ENCODE measurements at regions not wholly inside any gene's neighbourhood (a gene's known extent, or its start where the extent isn't known, plus 50 kb on each side); places are given as distances from the start of the nearest gene placed in this dataset.

DNA sequence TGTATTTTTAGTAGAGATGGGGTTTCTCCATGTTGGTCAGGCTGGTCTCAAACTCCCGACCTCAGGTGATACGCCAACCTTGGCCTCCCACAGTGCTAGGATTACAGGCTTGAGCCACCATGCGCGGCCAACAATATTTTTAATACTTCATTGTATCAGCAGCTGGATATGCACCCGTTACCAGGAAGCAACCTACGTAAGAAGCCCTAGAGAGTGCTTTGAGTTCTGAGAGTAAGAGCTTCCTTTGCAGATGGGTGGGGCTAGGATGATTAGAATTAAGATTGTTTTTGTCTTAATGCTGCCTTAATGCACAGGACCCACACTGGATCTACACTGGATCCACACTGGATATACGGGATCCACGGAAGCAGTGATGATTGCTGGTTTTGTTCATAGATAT is 123.9 kb upstream of the ABCA1 start:
- Histone ChIP-seq H3K9me1 (replicated peaks; ENCODE audit: control insufficient read depth, extremely low read depth, insufficient read depth, low read length) (no peaks in the 10 kb centered on the region), H3K79me2 (ENCODE audit: control insufficient read depth, insufficient read depth, low read length) (no peaks in the 10 kb centered on the region), H3K4me3 (replicated peaks in 1 of 3; ENCODE audit: insufficient read depth in 1 of 3, low read depth in 1 of 3, low read length in 3 of 3) (no peak overlapping the region), H3K27ac (ENCODE audit: insufficient read depth, low read depth, low read length) (no peak overlapping the region), H3K9ac (replicated peaks; ENCODE audit: extremely low read depth, insufficient read depth, low read length) (no peak overlapping the region), H4K20me1 (replicated peaks; ENCODE audit: control insufficient read depth, extremely low read depth, insufficient read depth, low read length) (no peaks in the 10 kb centered on the region), H3K4me2 (ENCODE audit: insufficient read depth, low read length) (no peak overlapping the region), H3K4me1 (ENCODE audit: control insufficient read depth, extremely low read depth, insufficient read depth, low read length) (no peaks in the 10 kb centered on the region), H3K36me3 (ENCODE audit: control insufficient read depth in 2 of 2, extremely low read depth in 1 of 2, insufficient read depth in 2 of 2, low read length in 2 of 2) (no peaks in the 10 kb centered on the region), H2AFZ (ENCODE audit: low read depth, low read length) (no peak overlapping the region), H3K9me3 (replicated peaks; ENCODE audit: control insufficient read depth, insufficient read depth, low read length) (no peaks in the 10 kb centered on the region), H3K27me3 (ENCODE audit: control insufficient read depth in 2 of 2, insufficient read depth in 2 of 2, low read length in 2 of 2) (no peaks in the 10 kb centered on the region)
- no peak for FAIRE-seq
- no peak for TF ChIP-seq JUN (IDR thresholded peaks at IDR 0.05; ENCODE audit: borderline replicate concordance, insufficient read depth, insufficient read length, low read depth)
- no peak for TF ChIP-seq MAX (IDR thresholded peaks at IDR 0.05; ENCODE audit: insufficient read depth, insufficient read length)
- TF ChIP-seq, protein P1, sequence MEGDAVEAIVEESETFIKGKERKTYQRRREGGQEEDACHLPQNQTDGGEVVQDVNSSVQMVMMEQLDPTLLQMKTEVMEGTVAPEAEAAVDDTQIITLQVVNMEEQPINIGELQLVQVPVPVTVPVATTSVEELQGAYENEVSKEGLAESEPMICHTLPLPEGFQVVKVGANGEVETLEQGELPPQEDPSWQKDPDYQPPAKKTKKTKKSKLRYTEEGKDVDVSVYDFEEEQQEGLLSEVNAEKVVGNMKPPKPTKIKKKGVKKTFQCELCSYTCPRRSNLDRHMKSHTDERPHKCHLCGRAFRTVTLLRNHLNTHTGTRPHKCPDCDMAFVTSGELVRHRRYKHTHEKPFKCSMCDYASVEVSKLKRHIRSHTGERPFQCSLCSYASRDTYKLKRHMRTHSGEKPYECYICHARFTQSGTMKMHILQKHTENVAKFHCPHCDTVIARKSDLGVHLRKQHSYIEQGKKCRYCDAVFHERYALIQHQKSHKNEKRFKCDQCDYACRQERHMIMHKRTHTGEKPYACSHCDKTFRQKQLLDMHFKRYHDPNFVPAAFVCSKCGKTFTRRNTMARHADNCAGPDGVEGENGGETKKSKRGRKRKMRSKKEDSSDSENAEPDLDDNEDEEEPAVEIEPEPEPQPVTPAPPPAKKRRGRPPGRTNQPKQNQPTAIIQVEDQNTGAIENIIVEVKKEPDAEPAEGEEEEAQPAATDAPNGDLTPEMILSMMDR (IDR thresholded peaks at IDR 0.05; ENCODE audit: extremely low read depth in 1 of 2, insufficient read depth in 1 of 2, low read depth in 1 of 2, low read length in 2 of 2), result no peak
- TF ChIP-seq POLR2A (IDR thresholded peaks at IDR 0.05; ENCODE audit: low read depth, low read length), result no peak
- TF ChIP-seq EZH2 (IDR thresholded peaks at IDR 0.05; ENCODE audit: borderline replicate concordance, low read depth, low read length, severe bottlenecking), result no peak
- no peak for TF ChIP-seq MYC (IDR thresholded peaks at IDR 0.05; ENCODE audit: low read depth, low read length)
- TF ChIP-seq POLR2AphosphoS5 (IDR thresholded peaks at IDR 0.05; ENCODE audit: insufficient read depth, low read depth, low read length), result no peak
- dilution Hi-C loops (cut with MboI; ENCODE audit: extremely low pct_ligation_motif_present, low sequenced_read_pairs), result no loop called here
- BruUV-seq (replicated peaks), result no TSS peak
- intact Hi-C loops (cut with micrococcal nuclease), result no loop called here
- POLR2A ChIA-PET, result no interaction called here
- CTCF ChIA-PET, result interaction anchor here (0.5 kb wide), 1 partner anchor 12 kb away, joined by 3 read pairs; no protein-coding TSS in a partner anchor
- DNase-seq (ENCODE audit: low read depth, low spot score), result no peak

All from endothelial cell of umbilical vein (primary cell).